AG09319 (cell line): ENCODE measurements at regions not wholly inside any gene's neighbourhood (a gene's known extent, or its start where the extent isn't known, plus 50 kb on each side); places are given as distances from the start of the nearest gene placed in this dataset.

ENCODE experiments used
- DNase-seq: peaks from one replicate; pipeline ENCODE4 v3.0.0-alpha.2; 2010; ENCODE audit warnings: low read depth; ENCODE audit errors: extremely low read depth
- TF ChIP-seq, protein P1 (sequence below): IDR thresholded peaks from 2 replicates; pipeline ENCODE4 v1.5.1; 2011; ENCODE audit warnings: low read depth, mild to moderate bottlenecking, inconsistent platforms, low read length, moderate library complexity

DNA sequence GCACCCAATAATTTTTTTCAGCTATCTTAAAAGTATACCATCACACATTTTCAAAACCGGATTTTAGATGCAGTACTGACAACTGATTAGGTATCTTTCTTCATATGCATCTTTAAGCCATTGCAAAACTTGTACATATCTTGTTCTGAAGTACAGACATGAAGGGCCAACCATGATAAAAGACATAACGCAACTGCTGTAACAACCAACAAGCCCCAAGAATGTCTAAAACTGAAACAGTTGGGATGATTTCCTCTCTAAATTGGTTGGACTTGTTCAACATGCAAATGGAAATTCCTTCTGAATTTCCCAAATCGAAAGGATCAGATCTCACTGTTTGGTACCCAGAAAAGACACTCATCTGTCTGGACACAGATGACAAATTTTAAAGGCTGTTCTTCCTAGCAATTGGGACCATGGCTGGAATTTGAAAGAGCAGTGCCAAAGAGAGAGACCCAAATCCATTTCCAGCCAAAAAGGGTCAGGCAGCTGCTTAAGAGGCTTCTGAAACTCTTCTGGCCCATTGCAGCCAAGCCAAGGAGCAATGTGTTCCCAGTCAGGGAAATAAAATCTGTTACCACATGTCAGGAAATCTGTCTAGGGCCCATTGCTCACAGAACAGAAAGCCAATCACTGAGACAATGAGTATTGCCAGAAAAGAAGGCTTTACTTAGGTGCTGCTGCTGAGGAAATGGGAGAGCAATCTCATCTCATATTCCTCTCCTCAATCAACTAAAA is 1122.4 kb upstream of the USP15 start:
- TF ChIP-seq, protein P1, sequence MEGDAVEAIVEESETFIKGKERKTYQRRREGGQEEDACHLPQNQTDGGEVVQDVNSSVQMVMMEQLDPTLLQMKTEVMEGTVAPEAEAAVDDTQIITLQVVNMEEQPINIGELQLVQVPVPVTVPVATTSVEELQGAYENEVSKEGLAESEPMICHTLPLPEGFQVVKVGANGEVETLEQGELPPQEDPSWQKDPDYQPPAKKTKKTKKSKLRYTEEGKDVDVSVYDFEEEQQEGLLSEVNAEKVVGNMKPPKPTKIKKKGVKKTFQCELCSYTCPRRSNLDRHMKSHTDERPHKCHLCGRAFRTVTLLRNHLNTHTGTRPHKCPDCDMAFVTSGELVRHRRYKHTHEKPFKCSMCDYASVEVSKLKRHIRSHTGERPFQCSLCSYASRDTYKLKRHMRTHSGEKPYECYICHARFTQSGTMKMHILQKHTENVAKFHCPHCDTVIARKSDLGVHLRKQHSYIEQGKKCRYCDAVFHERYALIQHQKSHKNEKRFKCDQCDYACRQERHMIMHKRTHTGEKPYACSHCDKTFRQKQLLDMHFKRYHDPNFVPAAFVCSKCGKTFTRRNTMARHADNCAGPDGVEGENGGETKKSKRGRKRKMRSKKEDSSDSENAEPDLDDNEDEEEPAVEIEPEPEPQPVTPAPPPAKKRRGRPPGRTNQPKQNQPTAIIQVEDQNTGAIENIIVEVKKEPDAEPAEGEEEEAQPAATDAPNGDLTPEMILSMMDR, result no peak
- no peak for DNase-seq

DNA sequence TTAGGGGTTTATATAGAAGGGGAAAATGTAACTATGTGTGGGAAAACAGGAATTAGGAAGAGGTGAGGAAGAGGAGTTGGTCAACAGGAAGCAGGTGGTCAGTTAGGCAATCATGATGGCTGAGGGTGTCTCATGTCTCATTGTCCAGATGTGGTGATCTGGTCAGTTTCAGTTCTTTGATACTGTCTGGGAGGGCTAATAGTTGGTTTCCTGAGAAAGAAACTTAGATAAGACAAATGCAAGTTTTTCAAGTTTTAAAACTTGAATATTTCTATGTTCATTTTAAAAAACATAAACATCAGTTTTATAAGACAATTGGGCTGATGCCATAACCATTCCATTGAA is 1121.8 kb upstream of the USP15 start:
- DNase-seq, result no peak
- TF ChIP-seq, protein P1, result no peak

DNA sequence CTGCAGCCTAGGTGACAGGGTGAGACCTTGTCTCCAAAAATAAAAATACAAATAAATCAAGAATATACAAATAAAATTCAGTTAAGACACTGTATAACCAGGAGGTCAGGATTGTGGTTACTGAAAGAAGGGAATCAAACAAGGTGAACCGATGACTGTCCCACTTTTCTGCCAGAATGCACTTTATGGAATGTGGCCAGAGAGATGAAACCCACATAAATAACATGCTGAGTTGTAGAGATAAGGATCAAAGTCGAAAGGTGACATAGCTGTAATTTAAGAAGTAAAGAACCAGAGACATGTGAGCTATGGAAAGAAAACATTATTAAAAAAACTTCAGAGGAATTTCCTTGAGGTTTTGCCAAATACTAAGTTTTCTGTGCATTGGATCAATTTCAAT is 1098.2 kb upstream of the USP15 start:
- no peak for DNase-seq
- TF ChIP-seq, protein P1, result no peak

DNA sequence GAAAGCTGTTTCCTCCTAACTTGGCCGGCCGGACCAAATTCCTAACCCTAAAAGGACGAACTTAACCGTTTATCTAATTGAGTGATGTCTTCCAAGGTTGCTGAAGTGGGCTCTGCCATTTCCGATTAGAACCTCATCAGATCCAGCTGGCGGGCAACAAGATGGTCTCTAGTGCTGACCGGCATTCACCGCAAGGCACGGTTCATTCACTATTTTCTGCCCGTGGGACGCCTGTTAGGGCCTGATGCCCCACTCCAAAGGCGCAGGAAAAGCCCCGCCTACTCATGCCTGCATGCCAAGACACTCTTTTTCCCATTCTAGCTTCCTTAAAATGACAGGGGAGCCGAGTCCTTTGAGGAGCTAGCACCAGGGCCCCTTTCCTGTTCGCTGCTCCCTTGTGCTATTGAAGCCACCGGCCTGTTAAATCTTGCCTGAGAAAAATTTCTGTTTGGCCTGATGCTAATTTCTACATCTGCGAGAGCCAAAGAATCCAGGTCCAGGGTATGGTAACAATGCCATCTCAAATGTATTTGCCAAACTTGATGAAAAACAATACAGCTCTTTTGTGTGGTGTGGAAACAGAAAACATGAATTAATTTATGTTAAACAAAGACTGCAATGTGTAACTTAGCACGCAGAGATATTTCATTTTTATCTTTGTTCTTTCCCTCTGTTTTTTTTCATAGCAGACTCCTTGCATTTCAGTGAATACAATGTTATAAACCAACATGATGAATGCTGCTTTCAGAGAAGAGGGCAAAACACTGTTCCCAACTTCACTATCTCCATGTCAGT is 1071.2 kb upstream of the USP15 start:
- DNase-seq, result no peak
- TF ChIP-seq, protein P1, result no peak

DNA sequence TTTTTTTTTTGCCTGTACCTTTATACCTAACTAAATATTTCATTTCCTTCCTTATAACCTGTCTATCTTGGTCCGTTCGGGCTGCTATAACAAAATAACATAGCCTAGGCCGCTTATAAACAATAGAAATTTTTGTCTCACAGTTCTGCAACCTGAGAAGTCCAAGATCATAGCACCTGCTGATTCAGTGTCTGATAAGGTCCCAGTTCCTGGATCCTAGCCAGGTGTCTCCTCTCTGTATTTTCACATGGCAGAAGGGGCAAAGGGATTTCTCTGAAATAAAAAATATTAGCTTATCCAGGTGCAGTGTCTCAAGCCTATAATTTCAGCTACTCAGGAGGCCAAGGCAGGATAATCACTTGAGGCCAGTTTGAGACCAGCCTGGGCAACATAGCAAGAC is 1046.6 kb upstream of the USP15 start:
- DNase-seq, result no peak
- TF ChIP-seq, protein P1, result no peak

DNA sequence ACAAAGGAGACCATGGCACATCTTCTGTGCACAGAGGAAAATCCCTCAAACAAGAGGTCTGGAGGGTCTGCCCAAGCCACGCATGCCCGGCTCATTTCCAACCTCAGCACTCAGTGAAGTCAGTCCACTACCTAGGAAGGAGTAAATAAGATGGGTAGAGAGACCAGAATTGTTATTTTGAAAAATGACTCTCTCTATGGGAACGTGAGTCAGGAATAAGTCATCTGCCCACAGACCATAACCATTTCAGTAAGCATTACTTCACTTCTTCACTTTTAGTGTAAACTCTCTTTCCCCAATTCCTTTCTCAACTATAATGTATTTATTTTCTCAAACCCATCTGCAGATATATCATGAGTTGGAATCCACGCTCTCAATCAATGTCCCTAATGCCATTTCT is 1039.9 kb upstream of the USP15 start:
- no peak for DNase-seq
- TF ChIP-seq, protein P1, result no peak

DNA sequence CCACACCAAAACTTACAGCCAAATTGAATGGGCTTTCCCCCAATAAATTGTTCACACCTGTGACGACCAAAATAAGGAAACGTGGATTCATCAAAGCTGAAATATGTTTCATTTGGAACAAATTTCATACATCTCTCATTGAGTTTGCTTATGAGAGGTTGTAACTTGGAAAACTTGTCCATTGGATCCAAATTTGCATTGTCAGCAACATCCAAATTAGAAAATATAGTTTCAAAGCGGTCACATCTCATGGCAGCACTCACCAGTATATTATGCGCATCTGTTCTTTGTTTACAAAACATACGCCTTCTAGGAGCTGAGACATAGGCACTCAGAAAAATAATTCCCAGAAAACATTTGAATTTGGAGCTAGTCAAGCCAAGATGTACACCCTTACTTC is 1028.2 kb upstream of the USP15 start:
- no peak for DNase-seq

More for the DNA sequence above, 1028.2 kb upstream of the USP15 start:
- TF ChIP-seq, protein P1, result no peak
